ENCODE measurements at regions not wholly inside any gene's neighbourhood (a gene's known extent, or its start where the extent isn't known, plus 50 kb on each side); places are given as distances from the start of the nearest gene placed in this dataset.

GRCh38 chr18:61606759-61607158 lies 273.5 kb downstream of the CDH20 start:
- Histone ChIP-seq H3K27me3 (no peaks in the 10 kb centered on the region), H3K9me3 (ENCODE audit: low read depth) (no peaks in the 10 kb centered on the region), H3K4me3 (peak overlapping the region; percentile 4), H3K4me1 (ENCODE audit: low read depth) (peaks cover 17% of the 10 kb centered on the region), H3K36me3 (no peaks in the 10 kb centered on the region), H3K27ac (no peak overlapping the region)
- peak; percentile 61 to 96 for DNase-seq (ENCODE audit: low read depth in 1 of 2, low spot score in 1 of 2)
- TF ChIP-seq, protein P1, sequence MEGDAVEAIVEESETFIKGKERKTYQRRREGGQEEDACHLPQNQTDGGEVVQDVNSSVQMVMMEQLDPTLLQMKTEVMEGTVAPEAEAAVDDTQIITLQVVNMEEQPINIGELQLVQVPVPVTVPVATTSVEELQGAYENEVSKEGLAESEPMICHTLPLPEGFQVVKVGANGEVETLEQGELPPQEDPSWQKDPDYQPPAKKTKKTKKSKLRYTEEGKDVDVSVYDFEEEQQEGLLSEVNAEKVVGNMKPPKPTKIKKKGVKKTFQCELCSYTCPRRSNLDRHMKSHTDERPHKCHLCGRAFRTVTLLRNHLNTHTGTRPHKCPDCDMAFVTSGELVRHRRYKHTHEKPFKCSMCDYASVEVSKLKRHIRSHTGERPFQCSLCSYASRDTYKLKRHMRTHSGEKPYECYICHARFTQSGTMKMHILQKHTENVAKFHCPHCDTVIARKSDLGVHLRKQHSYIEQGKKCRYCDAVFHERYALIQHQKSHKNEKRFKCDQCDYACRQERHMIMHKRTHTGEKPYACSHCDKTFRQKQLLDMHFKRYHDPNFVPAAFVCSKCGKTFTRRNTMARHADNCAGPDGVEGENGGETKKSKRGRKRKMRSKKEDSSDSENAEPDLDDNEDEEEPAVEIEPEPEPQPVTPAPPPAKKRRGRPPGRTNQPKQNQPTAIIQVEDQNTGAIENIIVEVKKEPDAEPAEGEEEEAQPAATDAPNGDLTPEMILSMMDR (IDR thresholded peaks at IDR 0.05; ENCODE audit: low read depth, low read length) = no peak

- DNase-seq (ENCODE audit: low read depth in 1 of 2, low spot score in 1 of 2) = peak; percentile 54 to 70
- Histone ChIP-seq H3K36me3 (no peaks in the 10 kb centered on the region), H3K27me3 (no peaks in the 10 kb centered on the region), H3K4me3 (peak overlapping the region; percentile 4), H3K27ac (no peak overlapping the region), H3K4me1 (ENCODE audit: low read depth) (peaks cover 17% of the 10 kb centered on the region), H3K9me3 (ENCODE audit: low read depth) (no peaks in the 10 kb centered on the region)
- TF ChIP-seq, protein P1 (IDR thresholded peaks at IDR 0.05; ENCODE audit: low read depth, low read length) = no peak
Measured at GRCh38 chr18:61606068-61606660, 272.9 kb downstream of the CDH20 start.

DNA sequence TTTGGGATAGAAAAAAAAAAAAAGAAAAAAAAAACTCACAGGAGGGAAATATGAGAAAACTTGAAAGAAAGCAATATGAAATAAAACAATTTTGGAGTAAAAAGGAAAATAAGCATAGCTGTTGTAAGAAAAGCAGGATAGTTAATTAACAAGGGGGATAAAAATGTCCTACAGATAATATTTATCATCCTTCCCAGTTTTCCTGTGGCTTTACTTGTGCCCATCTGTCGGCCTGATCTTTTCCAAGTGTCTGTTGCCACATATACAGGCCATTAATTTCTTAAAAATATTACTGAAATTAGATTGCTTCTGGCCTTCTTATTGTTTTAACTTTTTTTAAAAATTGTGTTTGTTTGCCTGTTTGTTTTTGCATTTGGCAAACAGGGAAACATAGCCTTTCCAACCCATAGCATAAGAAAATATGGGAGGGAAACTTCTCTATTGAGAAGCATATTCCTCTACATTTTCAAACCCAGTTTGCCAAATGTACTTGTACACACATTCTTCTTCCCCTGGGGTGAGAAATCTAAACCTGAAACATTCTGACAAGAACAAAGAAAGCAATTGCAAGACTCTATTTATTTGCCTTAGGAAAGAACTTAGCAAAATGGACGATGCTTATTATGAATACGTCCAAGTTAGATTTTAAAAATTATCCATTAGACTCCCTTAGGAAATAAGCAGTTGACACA lies 272.3 kb downstream of the CDH20 start:
- Histone ChIP-seq H3K4me3 (peak overlapping the region; percentile 4), H3K27ac (no peak overlapping the region), H3K27me3 (no peaks in the 10 kb centered on the region), H3K36me3 (no peaks in the 10 kb centered on the region), H3K4me1 (ENCODE audit: low read depth) (peaks cover 17% of the 10 kb centered on the region), H3K9me3 (ENCODE audit: low read depth) (no peaks in the 10 kb centered on the region)
- TF ChIP-seq, protein P1 (IDR thresholded peaks at IDR 0.05; ENCODE audit: low read depth, low read length) = no peak
- no peak for DNase-seq (ENCODE audit: low read depth in 1 of 2, low spot score in 1 of 2)

Measured in cardiac muscle cell (in vitro differentiated cells and primary cell).